Upper lobe of left lung (tissue), 6 donors: ENCODE measurements at regions not wholly inside any gene's neighbourhood (a gene's known extent, or its start where the extent isn't known, plus 50 kb on each side); places are given as distances from the start of the nearest gene placed in this dataset.

Source experiments
- ATAC-seq, 2 donors: fragments of 200-7000 bp; cut with Tn5 transposase; one replicate each; pipeline ENCODE4 v1.9.1; 2022; ENCODE audit warnings: mild to moderate bottlenecking in 2 of 2, moderate library complexity in 2 of 2; ENCODE audit not compliant: low FRiP score in 2 of 2
- DNase-seq, 2 donors: peaks; one replicate each; pipeline ENCODE4 v3.0.0-alpha.2; 2019 to 2020
- H3K27ac ChIP-seq, 4 donors: fragments of 200-600 bp; sonication (generic); one replicate each; pipeline ENCODE4 v1.5.1; 2016 to 2019
- H3K27me3 ChIP-seq, 4 donors: fragments of 200-600 bp; sonication (generic); one replicate each; pipeline ENCODE4 v1.5.1; 2017 to 2019
- H3K36me3 ChIP-seq, 4 donors: fragments of 200-600 bp; sonication (generic); one replicate each; pipeline ENCODE4 v1.5.1; 2016 to 2019
- H3K4me1 ChIP-seq, 4 donors: fragments of 200-600 bp; sonication (generic); one replicate each; pipeline ENCODE4 v1.5.1; 2018 to 2019
- H3K4me3 ChIP-seq, 4 donors: fragments of 200-600 bp; sonication (generic); one replicate each; pipeline ENCODE4 v1.5.1; 2017 to 2019; ENCODE audit warnings: mild to moderate bottlenecking in 2 of 4, moderate library complexity in 1 of 4
- H3K9me3 ChIP-seq, 4 donors: fragments of 200-600 bp; sonication (generic); one replicate each; pipeline ENCODE4 v1.5.1; 2018 to 2019
- CTCF ChIP-seq, 6 experiments: fragments of 450-650 bp in 4 of 6; fragments of 200-600 bp in 2 of 6; sonication (generic) in 2 of 6; IDR thresholded peaks; one replicate each; pipeline ENCODE4 v1.5.1; 2016 to 2019; ENCODE audit warnings: antibody characterized with exemption in 6 of 6
- EP300 ChIP-seq, 4 donors: sonication (generic); formaldehyde crosslinking; IDR thresholded peaks; one replicate each; pipeline ENCODE4 v1.5.1; 2017; ENCODE audit warnings: antibody characterized with exemption in 4 of 4, control low read depth in 2 of 4
- POLR2A ChIP-seq, 4 donors: fragments of 450-650 bp; IDR thresholded peaks; one replicate each; pipeline ENCODE4 v1.5.1; 2016 to 2017; ENCODE audit warnings: antibody characterized with exemption in 4 of 4, mild to moderate bottlenecking in 2 of 4
- POLR2AphosphoS5 ChIP-seq, 2 donors: sonication (generic); formaldehyde crosslinking; IDR thresholded peaks; one replicate each; pipeline ENCODE4 v1.5.1; 2017; ENCODE audit warnings: antibody characterized with exemption in 2 of 2
- WGBS, 2 donors: methylation state at CpG; one replicate each; pipeline ENCODE4 v1.1.5; 2017 to 2018; 5-methylcytosine and 5-hydroxymethylcytosine counted together
- donor health status: DM: no; HTN: no; CAD: no; lungs with moderate emphysema.
- donor health status: DM: no; HTN: yes; CAD: no; lungs with severe emphysema.

- no peaks in the 10 kb centered on the region for H3K36me3 ChIP-seq
- WGBS, 2 donors = 85 to 86% methylated on average over 4 of the region's 4 CpGs
- H3K4me3 ChIP-seq = no peak overlapping the region
- peaks cover 0 to 4% (median 0%) of the 10 kb centered on the region in 4 donors for H3K9me3 ChIP-seq
- TF ChIP-seq POLR2A (IDR thresholded peaks at IDR 0.05) (no peak), POLR2AphosphoS5 (IDR thresholded peaks at IDR 0.05) (no peak), EP300 (IDR thresholded peaks at IDR 0.05) (no peak), CTCF (IDR thresholded peaks at IDR 0.05) (no peak)
- H3K27me3 ChIP-seq = no peaks in the 10 kb centered on the region
- DNase-seq (no peak), ATAC-seq (no peak)
- no peak overlapping the region for H3K27ac ChIP-seq
- no peaks in the 10 kb centered on the region for H3K4me1 ChIP-seq
These were observed 621.3 kb upstream of the LRATD1 start for GRCh38 chr2:14011190-14011589.

GRCh38 chr2:14015113-14015630, 617.3 kb upstream of the LRATD1 start:
- WGBS, 2 donors = 68 to 69% methylated on average over 4 of the region's 4 CpGs
- Histone ChIP-seq H3K9me3 (no peaks in the 10 kb centered on the region), H3K4me1 (no peaks in the 10 kb centered on the region), H3K36me3 (no peaks in the 10 kb centered on the region), H3K27ac (no peak overlapping the region), H3K4me3 (no peak overlapping the region), H3K27me3 (no peaks in the 10 kb centered on the region)
- TF ChIP-seq POLR2AphosphoS5 (IDR thresholded peaks at IDR 0.05) (no peak), CTCF (IDR thresholded peaks at IDR 0.05) (no peak), EP300 (IDR thresholded peaks at IDR 0.05) (no peak), POLR2A (IDR thresholded peaks at IDR 0.05) (no peak)
- no peak for ATAC-seq
- DNase-seq = no peak

- TF ChIP-seq POLR2AphosphoS5 (IDR thresholded peaks at IDR 0.05) = no peak
- TF ChIP-seq EP300 (IDR thresholded peaks at IDR 0.05) = no peak
- TF ChIP-seq CTCF (IDR thresholded peaks at IDR 0.05) = no peak
- no peak for TF ChIP-seq POLR2A (IDR thresholded peaks at IDR 0.05)
- no peaks in the 10 kb centered on the region for H3K4me1 ChIP-seq
- no peaks in the 10 kb centered on the region for H3K9me3 ChIP-seq
- ATAC-seq = no peak
- H3K27ac ChIP-seq = no peak overlapping the region
- H3K36me3 ChIP-seq = no peaks in the 10 kb centered on the region
- peak in 1 of 2 donors; percentile 31 for DNase-seq
- H3K27me3 ChIP-seq = no peaks in the 10 kb centered on the region
- H3K4me3 ChIP-seq = no peak overlapping the region
These were observed 616.1 kb upstream of the LRATD1 start for GRCh38 chr2:14016289-14016955.

- WGBS, 2 donors = 88 to 94% methylated on average over 4 of the region's 4 CpGs
- ATAC-seq = no peak
These were observed 613.9 kb upstream of the LRATD1 start for GRCh38 chr2:14018620-14019019.

More at GRCh38 chr2:14018620-14019019, 613.9 kb upstream of the LRATD1 start:
- Histone ChIP-seq H3K4me3 (no peak overlapping the region), H3K27me3 (no peaks in the 10 kb centered on the region), H3K36me3 (no peaks in the 10 kb centered on the region), H3K27ac (no peak overlapping the region), H3K4me1 (no peaks in the 10 kb centered on the region), H3K9me3 (no peaks in the 10 kb centered on the region)
- no peak for DNase-seq
- no peak for TF ChIP-seq POLR2A (IDR thresholded peaks at IDR 0.05)
- no peak for TF ChIP-seq CTCF (IDR thresholded peaks at IDR 0.05)
- TF ChIP-seq EP300 (IDR thresholded peaks at IDR 0.05) = no peak
- TF ChIP-seq POLR2AphosphoS5 (IDR thresholded peaks at IDR 0.05) = no peak
